Posterior cingulate gyrus (tissue), 11 donors: ENCODE measurements at regions not wholly inside any gene's neighbourhood (a gene's known extent, or its start where the extent isn't known, plus 50 kb on each side); places are given as distances from the start of the nearest gene placed in this dataset.
"Not testable (repeated sequence)": the region's sequence is repeated elsewhere in the genome, so short reads cannot be mapped to it uniquely, and the experiment has no call there.

ENCODE experiments used
- DNase-seq, 10 donors: peaks; one replicate each; pipeline versions ENCODE4 v3.0.0 to v3.0.0-alpha.2; 2020 to 2021; ENCODE audit warnings: mixed read lengths in 3 of 10
- intact Hi-C: fragments of 100-400 bp; cut with DNase I; formaldehyde crosslinking; loops from one replicate; pipeline ENCODE4 v1.15.1; 2023

DNA sequence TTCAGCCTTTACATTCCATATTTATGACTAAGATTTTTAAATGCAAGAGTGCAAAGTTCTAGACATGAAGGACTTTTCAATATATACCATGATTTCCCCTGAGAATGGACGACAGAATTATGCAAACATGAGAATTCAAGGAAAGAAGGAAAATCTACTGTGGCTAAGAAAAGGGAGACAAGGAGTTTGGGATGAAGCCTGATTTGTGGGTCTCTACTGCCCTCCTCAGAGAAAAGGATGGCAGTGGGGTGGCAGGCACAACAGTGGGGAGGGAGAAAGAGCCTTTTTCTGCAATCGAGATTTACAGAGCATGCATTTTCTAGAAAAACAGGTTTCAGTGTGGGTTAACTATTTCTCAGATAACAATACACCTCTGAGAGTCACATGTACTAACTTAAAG lies 466.9 kb upstream of the NRSN1 start:
- peak in 7 of 10 donors; percentile 23 to 81 (median 58) for DNase-seq
- intact Hi-C loops: loop anchor here (10.0 kb wide), 2 partner anchors 114 to 214 kb away; no protein-coding TSS in a partner anchor

- no peak for DNase-seq
- intact Hi-C loops: no loop called here
Observed at GRCh38 chr6:23661549-23661948, 464.5 kb upstream of the NRSN1 start.

GRCh38 chr6:23663096-23663495 lies 462.9 kb upstream of the NRSN1 start:
- intact Hi-C loops: no loop called here
- no peak for DNase-seq

- no peak for DNase-seq
- intact Hi-C loops: no loop called here
Observed at GRCh38 chr6:23663652-23664051, 462.4 kb upstream of the NRSN1 start.

GRCh38 chr6:23665911-23666310 lies 460.1 kb upstream of the NRSN1 start:
- intact Hi-C loops, DNase-seq: not testable (repeated sequence)

DNA sequence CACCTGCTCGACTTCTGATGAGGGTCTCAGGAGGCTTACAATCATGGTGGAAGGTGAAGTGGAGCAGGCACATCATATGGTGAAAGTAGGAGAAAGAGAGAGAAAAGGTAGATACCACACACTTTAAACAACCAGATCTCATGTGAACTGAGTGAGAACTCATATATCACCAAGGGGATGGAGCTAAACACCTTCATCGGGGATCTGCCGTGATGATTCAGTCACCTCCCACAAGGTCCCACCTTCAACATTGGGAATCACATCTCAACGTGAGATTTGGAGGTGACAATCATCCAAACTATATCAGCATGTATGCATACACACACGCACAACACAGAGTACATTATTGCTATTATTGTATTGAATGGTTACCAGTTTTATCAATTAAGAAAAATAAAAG lies 453.3 kb upstream of the NRSN1 start:
- DNase-seq: no peak
- intact Hi-C loops: no loop called here

GRCh38 chr6:23678626-23679025 lies 447.4 kb upstream of the NRSN1 start:
- intact Hi-C loops: no loop called here
- DNase-seq: no peak

GRCh38 chr6:23681743-23682142 lies 444.3 kb upstream of the NRSN1 start:
- no peak for DNase-seq
- intact Hi-C loops: no loop called here

GRCh38 chr6:23688650-23689049 lies 437.4 kb upstream of the NRSN1 start:
- intact Hi-C loops: no loop called here
- DNase-seq: no peak

GRCh38 chr6:23690453-23691049 lies 435.5 kb upstream of the NRSN1 start:
- no peak for DNase-seq
- intact Hi-C loops: no loop called here

- intact Hi-C loops: no loop called here
- no peak for DNase-seq
Observed at GRCh38 chr6:23692184-23692583, 433.8 kb upstream of the NRSN1 start.

DNA sequence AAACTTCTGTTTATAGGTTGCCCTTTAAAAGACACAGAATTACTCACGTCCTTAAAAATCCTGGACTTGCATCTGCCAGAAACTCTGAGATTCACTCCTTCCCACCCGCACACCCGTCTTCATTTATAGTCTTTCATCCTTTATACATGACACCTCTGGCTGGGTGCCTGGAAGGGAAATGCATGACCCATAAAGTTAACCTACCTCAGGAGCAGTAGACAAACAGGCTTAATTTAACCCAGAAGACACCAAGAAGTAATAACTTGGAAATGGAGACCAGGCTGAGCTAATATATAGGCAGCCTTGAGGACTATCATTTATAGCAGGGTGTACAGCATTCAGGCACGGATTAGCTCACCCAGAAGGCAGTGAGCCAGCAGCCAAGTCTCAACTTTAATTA lies 429.0 kb upstream of the NRSN1 start:
- intact Hi-C loops: no loop called here

GRCh38 chr6:23704479-23705052 lies 421.4 kb upstream of the NRSN1 start:
- DNase-seq: no peak
- intact Hi-C loops: no loop called here

More for the DNA sequence above, 429.0 kb upstream of the NRSN1 start:
- DNase-seq: peak in 1 of 10 donors; percentile 8

DNA sequence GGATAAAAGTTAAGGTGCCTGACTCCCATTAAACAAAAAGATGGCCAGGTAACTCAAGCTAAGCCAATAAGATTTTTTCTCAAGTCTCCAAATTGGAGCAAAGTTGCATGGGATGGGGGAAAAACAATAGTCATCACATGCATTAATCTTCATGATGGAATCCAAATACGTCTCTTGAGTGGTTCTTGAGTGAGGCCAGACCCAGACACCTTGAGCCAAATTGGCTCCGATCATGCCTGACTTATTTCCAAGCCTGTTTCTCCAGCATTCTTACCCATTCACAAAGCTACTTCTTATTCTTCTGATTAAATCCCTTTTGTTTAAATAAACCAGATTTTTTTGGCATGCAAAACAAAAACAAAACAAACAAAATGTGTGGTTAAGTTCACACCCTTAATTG lies 420.3 kb upstream of the NRSN1 start:
- intact Hi-C loops: no loop called here
- DNase-seq: no peak

GRCh38 chr6:23712756-23713155 lies 413.3 kb upstream of the NRSN1 start:
- intact Hi-C loops: no loop called here
- no peak for DNase-seq

- DNase-seq: no peak
- intact Hi-C loops: no loop called here
Observed at GRCh38 chr6:23713211-23713610, 412.8 kb upstream of the NRSN1 start.

DNA sequence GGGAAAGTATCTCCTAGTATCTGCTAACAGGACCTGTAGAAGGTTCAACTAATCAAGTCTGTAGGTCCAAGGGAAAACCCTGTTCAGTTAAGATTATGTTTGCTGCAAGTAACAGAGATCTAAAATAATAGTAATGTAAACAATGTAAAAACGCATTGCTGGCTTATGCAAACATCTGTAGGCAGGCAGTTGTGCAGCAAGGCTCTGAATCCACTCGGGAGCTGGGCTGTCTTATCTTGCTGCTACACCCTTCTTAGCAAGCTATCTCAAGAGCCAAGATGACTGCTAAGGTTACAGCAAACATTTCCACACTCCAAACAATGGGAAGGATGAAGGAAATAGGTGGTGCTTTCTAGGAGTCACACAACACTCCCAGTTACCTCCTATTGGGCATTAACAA lies 397.3 kb upstream of the NRSN1 start:
- intact Hi-C loops: no loop called here
- no peak for DNase-seq

- intact Hi-C loops: no loop called here
- DNase-seq: no peak
Observed at GRCh38 chr6:23731609-23732008, 394.4 kb upstream of the NRSN1 start.

- intact Hi-C loops: no loop called here
- DNase-seq: no peak
Observed at GRCh38 chr6:23732521-23732920, 393.5 kb upstream of the NRSN1 start.

DNA sequence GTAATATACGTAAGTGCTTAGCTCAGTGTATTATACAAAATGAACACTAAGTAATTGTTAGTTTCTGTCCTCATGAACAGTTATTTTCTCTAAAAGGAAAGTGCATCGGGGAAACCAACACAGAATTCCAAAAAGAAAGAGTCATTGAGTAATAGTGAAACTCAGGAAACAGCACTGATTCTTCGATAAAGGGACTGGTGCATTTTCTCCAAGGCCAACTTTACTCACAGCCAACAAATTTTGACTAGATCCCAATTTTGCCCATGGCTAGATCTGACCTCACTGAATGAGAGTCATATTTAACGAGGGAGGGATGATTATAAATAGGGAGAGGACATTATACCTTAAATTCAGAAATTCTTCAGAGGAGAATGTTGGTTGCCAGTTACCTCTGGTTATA lies 390.9 kb upstream of the NRSN1 start:
- intact Hi-C loops: no loop called here
- DNase-seq: no peak

DNA sequence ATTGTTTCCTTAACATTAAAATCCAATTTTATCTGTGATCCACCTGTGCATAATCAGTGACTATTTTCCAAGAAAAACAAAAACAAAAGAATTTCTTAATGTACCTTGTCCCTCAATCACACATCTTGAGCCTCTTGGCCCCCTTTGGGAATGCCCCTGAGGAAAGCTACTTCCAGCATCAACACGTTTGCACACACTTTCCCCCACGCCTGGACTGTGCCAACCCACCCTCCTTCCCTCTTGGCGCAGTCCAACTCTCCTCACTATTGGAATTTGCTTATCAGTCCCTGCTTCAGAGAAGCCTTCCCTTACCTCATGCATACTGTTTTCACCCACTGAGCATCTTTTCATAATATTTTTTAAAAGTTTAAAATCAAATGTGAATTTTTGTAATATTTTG lies 389.4 kb upstream of the NRSN1 start:
- no peak for DNase-seq

GRCh38 chr6:23747239-23747638 lies 378.8 kb upstream of the NRSN1 start:
- DNase-seq: no peak
- intact Hi-C loops: no loop called here

More for the DNA sequence above, 389.4 kb upstream of the NRSN1 start:
- intact Hi-C loops: no loop called here

- intact Hi-C loops: no loop called here
- no peak for DNase-seq
Observed at GRCh38 chr6:23752414-23752813, 373.6 kb upstream of the NRSN1 start.
